Subcutaneous abdominal adipose tissue (tissue), 5 donors: ENCODE measurements at regions not wholly inside any gene's neighbourhood (a gene's known extent, or its start where the extent isn't known, plus 50 kb on each side); places are given as distances from the start of the nearest gene placed in this dataset.
"Not testable (repeated sequence)": the region's sequence is repeated elsewhere in the genome, so short reads cannot be mapped to it uniquely, and the experiment has no call there.

Experiments used
- H3K27ac ChIP-seq: one replicate; pipeline ENCODE4 v1.7.0; 2013; ENCODE audit warnings: low read depth, mild to moderate bottlenecking, inconsistent platforms, low read length, moderate library complexity
- H3K27me3 ChIP-seq, 5 donors: one replicate each; pipeline ENCODE4 v1.7.0; 2013; ENCODE audit warnings: low read length in 5 of 5, inconsistent platforms in 1 of 5; ENCODE audit not compliant: control insufficient read depth in 5 of 5, insufficient read depth in 4 of 5
- H3K36me3 ChIP-seq, 5 donors: one replicate each; pipeline ENCODE4 v1.7.0; 2013; ENCODE audit warnings: low read length in 5 of 5; ENCODE audit not compliant: control insufficient read depth in 5 of 5, insufficient read depth in 5 of 5
- H3K4me1 ChIP-seq, 5 donors: one replicate each; pipeline ENCODE4 v1.7.0; 2013; ENCODE audit warnings: low read length in 5 of 5, mild to moderate bottlenecking in 3 of 5, moderate library complexity in 1 of 5; ENCODE audit not compliant: control insufficient read depth in 5 of 5, insufficient read depth in 5 of 5
- H3K4me3 ChIP-seq, 5 donors: one replicate each; pipeline ENCODE4 v1.7.0; 2013; ENCODE audit warnings: low read length in 5 of 5, low read depth in 1 of 5
- H3K9ac ChIP-seq, 5 donors: one replicate each; pipeline ENCODE4 v1.7.0; 2013; ENCODE audit warnings: low read length in 5 of 5, mild to moderate bottlenecking in 4 of 5, moderate library complexity in 3 of 5
- H3K9me3 ChIP-seq, 5 donors: one replicate each; pipeline ENCODE4 v1.7.0; 2013; ENCODE audit warnings: low read length in 5 of 5; ENCODE audit not compliant: control insufficient read depth in 5 of 5
- donor health status: healthy.
- donor health status: healthy.
- donor health status: healthy.
- donor health status: healthy.
- donor health status: healthy.

GRCh38 chr9:90226839-90227338, 415.7 kb downstream of the DIRAS2 start:
- H3K4me3 ChIP-seq, H3K36me3 ChIP-seq, H3K4me1 ChIP-seq, H3K27me3 ChIP-seq, H3K9me3 ChIP-seq, H3K27ac ChIP-seq, H3K9ac ChIP-seq: not testable (repeated sequence)

DNA sequence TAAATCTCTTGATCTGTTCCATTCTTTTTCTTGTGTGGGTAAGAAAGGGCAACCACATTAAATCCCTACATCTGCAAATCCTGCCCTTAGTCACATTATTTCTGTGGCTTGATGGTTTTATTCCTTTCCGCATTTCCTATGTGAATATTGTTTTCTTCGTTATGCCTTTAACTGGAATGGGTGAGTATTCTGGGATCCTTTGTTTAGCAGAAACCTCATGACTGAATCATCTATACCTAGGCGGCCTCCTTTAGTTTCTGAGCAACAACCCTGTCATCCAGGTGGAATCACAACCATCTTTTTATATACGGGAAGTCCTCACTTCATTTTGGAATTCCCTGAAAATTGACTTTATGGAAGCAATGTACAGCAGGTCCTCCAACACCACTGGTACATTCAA, 409.5 kb downstream of the DIRAS2 start:
- not testable (repeated sequence) for H3K27me3 ChIP-seq, H3K4me1 ChIP-seq, H3K36me3 ChIP-seq, H3K9ac ChIP-seq, H3K27ac ChIP-seq, H3K4me3 ChIP-seq, H3K9me3 ChIP-seq

GRCh38 chr9:90240541-90240940, 402.1 kb downstream of the DIRAS2 start:
- Histone ChIP-seq H3K4me1 (no peaks in the 10 kb centered on the region), H3K27me3 (no peaks in the 10 kb centered on the region), H3K36me3 (no peaks in the 10 kb centered on the region), H3K27ac (no peak overlapping the region), H3K4me3 (no peak overlapping the region), H3K9me3 (no peaks in the 10 kb centered on the region), H3K9ac (no peak overlapping the region)

DNA sequence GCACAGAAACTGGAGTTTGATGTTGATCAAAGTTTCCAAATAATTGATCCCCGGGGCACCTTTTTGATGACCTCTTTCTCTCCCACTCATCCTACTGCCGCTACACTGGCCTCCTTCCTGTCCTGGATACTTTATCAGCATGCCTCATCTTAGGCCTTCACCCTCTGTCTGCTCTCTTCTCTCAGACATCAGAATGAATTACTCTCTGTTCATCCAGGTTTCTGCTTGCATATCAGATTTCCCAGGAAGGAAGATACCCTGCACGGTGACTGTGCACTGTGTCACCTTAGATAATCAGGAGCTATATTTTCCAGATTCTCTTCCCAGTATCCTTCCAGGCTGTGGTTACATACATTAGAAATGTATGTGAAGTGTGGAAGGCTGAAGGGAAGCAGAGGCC, 397.0 kb downstream of the DIRAS2 start:
- no peak overlapping the region for H3K4me3 ChIP-seq
- H3K9ac ChIP-seq, result no peak overlapping the region
- no peak overlapping the region for H3K27ac ChIP-seq
- no peaks in the 10 kb centered on the region for H3K9me3 ChIP-seq
- H3K27me3 ChIP-seq, result no peaks in the 10 kb centered on the region
- no peaks in the 10 kb centered on the region for H3K4me1 ChIP-seq
- H3K36me3 ChIP-seq, result no peaks in the 10 kb centered on the region

DNA sequence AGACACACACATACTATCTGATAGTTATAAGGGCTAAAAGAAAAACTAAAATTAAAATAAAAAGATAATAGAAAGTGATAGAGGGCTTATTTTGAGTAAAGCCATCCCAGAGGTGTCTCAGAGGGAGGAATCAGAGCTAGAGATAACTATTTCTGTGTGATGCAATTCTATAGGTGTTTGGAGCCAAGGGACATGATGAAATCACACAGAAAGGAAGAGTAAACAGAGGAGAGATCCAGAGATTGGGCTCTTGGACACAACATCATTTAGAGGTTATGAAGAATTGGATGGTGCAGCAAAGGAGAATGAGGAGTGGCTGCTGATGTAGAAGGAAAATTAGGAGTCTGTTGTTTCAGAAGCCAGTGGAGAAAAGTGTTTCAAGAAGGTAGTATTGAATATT, 393.5 kb downstream of the DIRAS2 start:
- no peak overlapping the region for H3K9ac ChIP-seq
- H3K9me3 ChIP-seq, result peaks cover 0 to 5% (median 4%) of the 10 kb centered on the region in 5 donors
- H3K27ac ChIP-seq, result no peak overlapping the region
- no peaks in the 10 kb centered on the region for H3K27me3 ChIP-seq
- no peak overlapping the region for H3K4me3 ChIP-seq
- no peaks in the 10 kb centered on the region for H3K36me3 ChIP-seq
- H3K4me1 ChIP-seq, result no peaks in the 10 kb centered on the region

DNA sequence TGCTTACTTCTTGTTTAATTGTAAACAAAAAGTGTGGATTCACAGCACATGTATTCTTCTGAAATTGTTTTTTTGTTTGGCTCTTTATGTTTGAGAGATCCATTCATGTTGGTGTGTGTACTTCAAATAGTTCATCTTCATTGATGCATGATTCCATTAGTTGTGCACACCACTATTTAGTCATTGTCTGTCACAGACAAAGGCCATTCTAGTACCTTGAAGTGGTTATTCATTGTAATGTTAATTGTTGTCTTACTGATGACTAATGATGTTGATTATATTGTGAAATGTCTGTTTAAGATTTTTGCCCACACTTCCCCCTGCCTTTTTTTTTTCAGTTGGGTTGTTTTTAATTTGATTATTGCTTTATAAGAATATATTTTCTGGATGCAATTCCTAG, 391.3 kb downstream of the DIRAS2 start:
- Histone ChIP-seq H3K27ac (no peak overlapping the region), H3K27me3 (no peaks in the 10 kb centered on the region), H3K9me3 (peaks cover 0 to 5% (median 4%) of the 10 kb centered on the region in 5 donors), H3K9ac (no peak overlapping the region), H3K4me1 (no peaks in the 10 kb centered on the region), H3K36me3 (no peaks in the 10 kb centered on the region), H3K4me3 (no peak overlapping the region)

GRCh38 chr9:90256345-90256744, 386.3 kb downstream of the DIRAS2 start:
- H3K4me1 ChIP-seq, result no peaks in the 10 kb centered on the region
- peaks cover 10 to 18% (median 11%) of the 10 kb centered on the region in 5 donors for H3K9me3 ChIP-seq
- no peak overlapping the region for H3K9ac ChIP-seq
- no peaks in the 10 kb centered on the region for H3K36me3 ChIP-seq
- no peak overlapping the region for H3K4me3 ChIP-seq
- no peak overlapping the region for H3K27ac ChIP-seq
- H3K27me3 ChIP-seq, result peaks cover 0 to 3% (median 2%) of the 10 kb centered on the region in 5 donors

- Histone ChIP-seq H3K36me3 (no peaks in the 10 kb centered on the region), H3K9me3 (peaks cover 5 to 23% (median 20%) of the 10 kb centered on the region in 5 donors), H3K4me1 (no peaks in the 10 kb centered on the region), H3K9ac (no peak overlapping the region), H3K27ac (no peak overlapping the region), H3K27me3 (peaks cover 0 to 3% (median 2%) of the 10 kb centered on the region in 5 donors), H3K4me3 (no peak overlapping the region)
Measured at GRCh38 chr9:90259311-90260246, 383.0 kb downstream of the DIRAS2 start.

- H3K9ac ChIP-seq, result no peak overlapping the region
- H3K36me3 ChIP-seq, result no peaks in the 10 kb centered on the region
- H3K27ac ChIP-seq, result no peak overlapping the region
- H3K4me1 ChIP-seq, result no peaks in the 10 kb centered on the region
- H3K4me3 ChIP-seq, result no peak overlapping the region
- H3K27me3 ChIP-seq, result peaks cover 0 to 3% (median 3%) of the 10 kb centered on the region in 5 donors
- peaks cover 5 to 23% (median 20%) of the 10 kb centered on the region in 5 donors for H3K9me3 ChIP-seq
Measured at GRCh38 chr9:90261698-90262097, 380.9 kb downstream of the DIRAS2 start.

DNA sequence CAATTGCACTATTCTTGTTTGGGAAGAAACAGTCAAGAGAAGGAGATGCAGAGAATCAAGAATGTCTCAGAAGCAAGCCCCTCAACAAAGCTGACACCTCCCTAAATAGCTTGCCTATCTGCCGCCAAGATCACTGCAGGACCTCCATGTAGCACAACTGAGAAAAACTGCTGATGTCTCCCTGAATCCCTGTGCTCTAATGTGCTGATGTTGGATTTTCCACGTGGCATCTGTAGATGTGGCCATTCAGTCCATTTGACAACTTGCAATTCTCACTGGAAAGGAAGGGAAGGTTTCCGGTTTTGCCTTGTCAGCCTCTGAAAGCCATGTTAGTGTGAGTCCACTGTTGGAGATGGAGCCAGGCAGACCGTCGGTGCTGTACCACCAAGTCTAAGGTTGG, 374.0 kb downstream of the DIRAS2 start:
- no peaks in the 10 kb centered on the region for H3K36me3 ChIP-seq
- H3K9ac ChIP-seq, result no peak overlapping the region
- no peak overlapping the region for H3K4me3 ChIP-seq
- H3K27me3 ChIP-seq, result peaks cover 0 to 7% (median 0%) of the 10 kb centered on the region in 5 donors
- H3K4me1 ChIP-seq, result no peaks in the 10 kb centered on the region
- no peak overlapping the region for H3K27ac ChIP-seq
- H3K9me3 ChIP-seq, result peaks cover 0 to 4% (median 0%) of the 10 kb centered on the region in 5 donors
